Endothelial cell of umbilical vein (primary cell): ENCODE measurements at regions not wholly inside any gene's neighbourhood (a gene's known extent, or its start where the extent isn't known, plus 50 kb on each side); places are given as distances from the start of the nearest gene placed in this dataset.

Experiments
- BruUV-seq: library from RNA; stranded (reverse); fragments of 400-500 nt; replicated peaks from 2 replicates; lab custom pipeline; 2021; lab: Mats Ljungman, UMichigan
- CTCF ChIA-PET: fragments of 300-600, 350-600 bp; sonication (Branson Sonifier 250); formaldehyde crosslinking; loops from one replicate; lab custom pipeline; 2021; ENCODE audit warnings: antibody characterized with exemption, inconsistent platforms; lab: Charles Lee
- POLR2A ChIA-PET: fragments of 300-600, 350-600 bp; sonication (Branson Sonifier 250); formaldehyde crosslinking; loops from one replicate; lab custom pipeline; 2021; ENCODE audit warnings: antibody characterized with exemption, inconsistent platforms; lab: Charles Lee
- DNase-seq: peaks from one replicate; pipeline ENCODE4 v3.0.0-alpha.2; 2011; ENCODE audit warnings: low read depth, low spot score
- FAIRE-seq: peaks from 2 replicates; lab custom pipeline; 2011; peaks lifted over from hg19 to GRCh38; lab: Jason Lieb, UNC
- H2AFZ ChIP-seq: 2 replicates; pipeline ENCODE4 v1.6.0; 2012; ENCODE audit warnings: low read depth, low read length, control low read depth, inconsistent platforms
- H3K27ac ChIP-seq: 2 replicates; pipeline ENCODE4 v1.5.1; 2011; ENCODE audit warnings: low read depth, mild to moderate bottlenecking, control low read depth, low read length, moderate library complexity; ENCODE audit not compliant: insufficient read depth
- H3K27me3 ChIP-seq, 2 experiments: 2 replicates each; pipeline versions ENCODE4 v1.6.0 to v1.6.1; 2011; ENCODE audit warnings: low read length in 2 of 2, mixed read lengths in 1 of 2; ENCODE audit not compliant: control insufficient read depth in 2 of 2, insufficient read depth in 2 of 2
- H3K36me3 ChIP-seq, 2 experiments: 2 replicates in 1 of 2; 3 replicates in 1 of 2; pipeline ENCODE4 v1.5.1; 2011; ENCODE audit warnings: low read length in 2 of 2, mild to moderate bottlenecking in 1 of 2, moderate library complexity in 1 of 2; ENCODE audit not compliant: control insufficient read depth in 2 of 2, insufficient read depth in 2 of 2; ENCODE audit errors: extremely low read depth in 1 of 2
- H3K4me1 ChIP-seq: 3 replicates; pipeline ENCODE4 v1.5.1; 2011; ENCODE audit warnings: mild to moderate bottlenecking, low read length; ENCODE audit not compliant: control insufficient read depth, insufficient read depth; ENCODE audit errors: extremely low read depth
- H3K4me2 ChIP-seq: 2 replicates; pipeline ENCODE4 v1.6.1; 2011; ENCODE audit warnings: low read length, control low read depth, mixed read lengths; ENCODE audit not compliant: insufficient read depth
- H3K4me3 ChIP-seq, 3 experiments: fragments of 200-600 bp in 1 of 3; sonication (generic), shearing (Covaris generic) in 1 of 3; replicated peaks in 1 of 3; 2 replicates each; pipeline ENCODE4 v1.5.1; 2011 to 2016; ENCODE audit warnings: control low read depth in 3 of 3, low read length in 3 of 3, mild to moderate bottlenecking in 2 of 3, inconsistent platforms in 1 of 3, low read depth in 1 of 3, moderate library complexity in 1 of 3; ENCODE audit not compliant: insufficient read depth in 1 of 3
- H3K79me2 ChIP-seq: 2 replicates; pipeline ENCODE4 v1.6.0; 2012; ENCODE audit warnings: low read length, inconsistent platforms; ENCODE audit not compliant: control insufficient read depth, insufficient read depth
- H3K9ac ChIP-seq: replicated peaks from 2 replicates; pipeline ENCODE3; 2011; ENCODE audit warnings: low read length, control low read depth; ENCODE audit not compliant: insufficient read depth; ENCODE audit errors: extremely low read depth
- H3K9me1 ChIP-seq: replicated peaks from 3 replicates; pipeline ENCODE4 v1.6.0; 2011; ENCODE audit warnings: mild to moderate bottlenecking, low read length; ENCODE audit not compliant: control insufficient read depth, insufficient read depth; ENCODE audit errors: extremely low read depth
- H3K9me3 ChIP-seq: replicated peaks from 2 replicates; pipeline ENCODE4 v1.5.1; 2012; ENCODE audit warnings: low read length, inconsistent platforms; ENCODE audit not compliant: control insufficient read depth, insufficient read depth
- H4K20me1 ChIP-seq: replicated peaks from 2 replicates; pipeline ENCODE3; 2011; ENCODE audit warnings: mild to moderate bottlenecking, low read length; ENCODE audit not compliant: control insufficient read depth, insufficient read depth; ENCODE audit errors: extremely low read depth
- CTCF ChIP-seq, 2 donors: IDR thresholded peaks; 1 replicate in 1 of 2; 2 replicates in 1 of 2; pipeline ENCODE4 v1.5.1; 2011; ENCODE audit warnings: low read length in 2 of 2, mild to moderate bottlenecking in 2 of 2, moderate library complexity in 2 of 2, control low read depth in 1 of 2, inconsistent platforms in 1 of 2, low read depth in 1 of 2; ENCODE audit not compliant: insufficient read depth in 1 of 2; ENCODE audit errors: extremely low read depth in 1 of 2
- EZH2 ChIP-seq: IDR thresholded peaks from 2 replicates; pipeline ENCODE4 v1.6.1; 2012; ENCODE audit warnings: borderline replicate concordance, low read depth, mild to moderate bottlenecking, moderate library complexity, low read length, inconsistent platforms; ENCODE audit not compliant: severe bottlenecking
- FOS ChIP-seq: IDR thresholded peaks from 2 replicates; pipeline ENCODE4 v1.6.1; 2011; ENCODE audit warnings: mild to moderate bottlenecking, low read length, moderate library complexity, borderline replicate concordance; ENCODE audit not compliant: insufficient read depth
- GATA2 ChIP-seq: IDR thresholded peaks from 2 replicates; pipeline ENCODE4 v1.7.0; 2011; ENCODE audit warnings: low read depth, mild to moderate bottlenecking, moderate library complexity, mixed read lengths, low read length; ENCODE audit not compliant: insufficient read length, insufficient read depth
- JUN ChIP-seq: IDR thresholded peaks from 2 replicates; pipeline ENCODE4 v1.6.1; 2011; ENCODE audit warnings: borderline replicate concordance, low read depth; ENCODE audit not compliant: insufficient read length, insufficient read depth
- MAX ChIP-seq: IDR thresholded peaks from 2 replicates; pipeline ENCODE4 v1.6.1; 2011; ENCODE audit not compliant: insufficient read depth, insufficient read length
- MYC ChIP-seq: IDR thresholded peaks from one replicate; pipeline ENCODE4 v1.6.1; 2011; ENCODE audit warnings: mild to moderate bottlenecking, low read depth, low read length
- POLR2A ChIP-seq: IDR thresholded peaks from 2 replicates; pipeline ENCODE4 v1.6.1; 2012; ENCODE audit warnings: low read depth, mild to moderate bottlenecking, control low read depth, low read length
- POLR2AphosphoS5 ChIP-seq: IDR thresholded peaks from 2 replicates; pipeline ENCODE4 v1.6.1; 2012; ENCODE audit warnings: low read depth, mild to moderate bottlenecking, control low read depth, low read length, moderate library complexity; ENCODE audit not compliant: insufficient read depth
- dilution Hi-C: fragments of 300-500 bp; cut with MboI; formaldehyde crosslinking; loops from one replicate; pipeline ENCODE4 v1.15.0; 2019; ENCODE audit warnings: low sequenced_read_pairs; ENCODE audit not compliant: extremely low pct_ligation_motif_present
- intact Hi-C: fragments of 100-400 bp; cut with micrococcal nuclease; formaldehyde crosslinking; loops from one replicate; pipeline ENCODE4 v1.10.0; 2022

- dilution Hi-C loops: no loop called here
- no peak for TF ChIP-seq POLR2AphosphoS5
- no peak for TF ChIP-seq MAX
- TF ChIP-seq GATA2: no peak
- no peak for TF ChIP-seq EZH2
- no peak for TF ChIP-seq CTCF (IDR thresholded peaks at IDR 0.05; ENCODE audit: extremely low read depth in 1 of 2, insufficient read depth in 1 of 2, low read depth in 1 of 2, low read length in 2 of 2)
- no peak for TF ChIP-seq POLR2A
- TF ChIP-seq JUN: no peak
- no peak for TF ChIP-seq FOS
- TF ChIP-seq MYC: no peak
- intact Hi-C loops: no loop called here
- Histone ChIP-seq H3K9me3 (no peaks in the 10 kb centered on the region), H2AFZ (no peak overlapping the region), H4K20me1 (no peaks in the 10 kb centered on the region), H3K79me2 (no peaks in the 10 kb centered on the region), H3K27me3 (no peaks in the 10 kb centered on the region), H3K4me1 (no peaks in the 10 kb centered on the region), H3K4me3 (no peak overlapping the region), H3K9ac (no peak overlapping the region), H3K27ac (no peak overlapping the region), H3K36me3 (no peaks in the 10 kb centered on the region), H3K4me2 (no peak overlapping the region), H3K9me1 (no peaks in the 10 kb centered on the region)
- FAIRE-seq (no peak), DNase-seq (no peak)
- CTCF ChIA-PET: interaction anchor here (1.1 to 1.9 kb wide), 3 partner anchors 7 to 416 kb away, joined by 3 to 5 read pairs (median 3); no protein-coding TSS in a partner anchor
- POLR2A ChIA-PET: no interaction called here
- BruUV-seq: no TSS peak
These were observed 189.1 kb upstream of the ANKRD55 start for GRCh38 chr5:56422076-56422762.
